GM03348 (cell line): ENCODE measurements at regions not wholly inside any gene's neighbourhood (a gene's known extent, or its start where the extent isn't known, plus 50 kb on each side); places are given as distances from the start of the nearest gene placed in this dataset.
A peak's percentile ranks its signal among the peaks of the same experiment; 100 is the strongest.
"Not testable (repeated sequence)": the region's sequence is repeated elsewhere in the genome, so short reads cannot be mapped to it uniquely, and the experiment has no call there.

ENCODE experiments used
- DNase-seq: peaks from one replicate; pipeline ENCODE4 v3.0.0; 2012; ENCODE audit warnings: low spot score

- DNase-seq = no peak
Observed at GRCh38 chr2:239882781-239883180, 142.4 kb downstream of the NDUFA10 start.

DNA sequence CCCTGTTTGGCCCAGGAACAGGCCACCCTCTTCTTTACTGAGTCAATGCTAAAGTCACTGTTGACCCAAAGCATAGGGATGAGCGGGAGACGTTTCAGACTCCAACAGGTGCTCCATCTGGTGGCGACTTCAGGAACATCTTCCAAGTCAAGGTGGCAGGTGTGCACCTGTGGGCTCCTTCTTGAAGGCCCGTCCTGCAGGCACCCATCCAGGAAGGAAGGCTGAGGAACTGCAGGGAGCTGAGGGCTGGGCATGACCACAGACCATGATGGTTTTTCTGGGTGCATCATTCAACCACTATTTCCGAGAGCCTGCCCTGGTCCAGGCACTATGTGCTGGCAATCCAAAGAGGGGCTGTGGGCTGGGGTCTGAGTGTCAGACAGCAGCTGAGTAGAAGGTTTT, 142.8 kb downstream of the NDUFA10 start:
- DNase-seq = peak; percentile 29

- peak; percentile 37 for DNase-seq
Observed at GRCh38 chr2:239881561-239882320, 143.4 kb downstream of the NDUFA10 start.

GRCh38 chr2:239881031-239881471, 144.1 kb downstream of the NDUFA10 start:
- DNase-seq = no peak

GRCh38 chr2:239880396-239880795, 144.7 kb downstream of the NDUFA10 start:
- DNase-seq = no peak

GRCh38 chr2:239879423-239880084, 145.6 kb downstream of the NDUFA10 start:
- DNase-seq = no peak

DNA sequence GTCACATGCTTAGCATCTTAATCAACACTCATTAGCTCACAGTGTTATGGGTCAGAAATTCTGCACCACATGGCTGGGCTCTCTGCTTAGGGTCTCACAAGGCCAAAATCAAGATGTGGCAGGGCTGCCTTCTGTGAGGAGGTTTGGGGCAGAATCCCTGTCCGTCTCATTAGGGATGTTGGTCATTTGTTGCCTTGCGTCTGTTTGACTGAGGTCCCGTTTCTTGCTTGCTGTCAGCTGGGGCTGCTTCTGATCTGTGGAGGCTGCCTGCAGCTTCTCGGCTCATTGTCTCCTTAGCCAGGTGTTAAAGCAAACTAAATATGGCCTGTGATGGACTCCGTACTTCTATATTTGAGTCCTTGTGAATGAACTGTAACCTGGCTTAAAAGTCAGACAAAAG, 146.5 kb downstream of the NDUFA10 start:
- DNase-seq = no peak

DNA sequence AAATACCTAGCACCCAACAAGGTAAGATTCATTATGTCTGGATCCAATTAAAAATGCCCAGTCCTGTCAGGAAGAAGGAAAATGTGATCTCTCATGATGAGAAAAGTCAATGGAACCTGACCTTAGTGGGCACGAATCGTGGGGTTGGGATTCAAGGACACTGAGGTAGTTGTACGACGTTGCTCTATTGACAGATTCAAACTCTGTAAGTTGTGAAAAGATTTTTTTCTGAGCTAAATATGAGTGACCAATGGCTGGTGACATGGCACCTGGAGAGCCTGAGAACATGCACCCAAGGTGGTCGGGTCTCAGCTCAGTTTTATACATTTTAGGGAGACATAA, 148.2 kb downstream of the NDUFA10 start:
- no peak for DNase-seq

- DNase-seq = no peak
Observed at GRCh38 chr2:239876271-239876947, 148.7 kb downstream of the NDUFA10 start.

DNA sequence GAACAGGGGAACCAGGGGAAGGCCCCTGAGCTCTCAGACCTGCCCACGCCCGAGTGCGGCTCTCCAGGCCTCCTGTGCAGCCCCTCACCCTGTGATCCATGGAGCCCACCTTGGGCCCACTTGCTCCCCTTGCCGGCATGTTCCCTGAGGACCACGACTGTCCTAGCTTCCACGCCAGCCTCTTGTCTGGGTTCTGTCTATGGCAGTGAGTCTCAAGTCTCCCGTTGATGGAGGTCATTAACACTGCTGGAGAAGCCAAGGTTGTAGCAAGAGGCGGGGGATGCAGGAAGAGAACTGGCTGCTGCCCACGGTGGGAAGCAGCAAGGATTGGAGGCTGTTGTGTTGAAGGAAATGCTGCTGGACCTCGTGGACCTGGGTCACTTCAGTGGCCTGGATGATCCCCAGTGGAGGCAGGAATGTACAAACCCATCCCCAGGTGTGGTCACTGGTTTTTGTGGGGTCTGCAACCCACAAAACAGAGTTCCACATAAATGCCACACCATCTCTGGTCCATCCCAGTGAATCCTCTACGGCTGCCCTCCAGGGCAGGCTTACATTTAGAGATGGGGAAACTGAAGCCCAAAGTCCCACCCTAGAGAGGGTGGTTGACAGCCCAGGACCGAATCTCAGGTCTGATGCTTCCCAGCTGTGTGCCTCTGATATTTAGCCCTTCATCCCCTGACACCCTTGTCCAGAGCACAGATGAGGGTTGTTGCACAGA, 150.3 kb downstream of the NDUFA10 start:
- DNase-seq = no peak

DNA sequence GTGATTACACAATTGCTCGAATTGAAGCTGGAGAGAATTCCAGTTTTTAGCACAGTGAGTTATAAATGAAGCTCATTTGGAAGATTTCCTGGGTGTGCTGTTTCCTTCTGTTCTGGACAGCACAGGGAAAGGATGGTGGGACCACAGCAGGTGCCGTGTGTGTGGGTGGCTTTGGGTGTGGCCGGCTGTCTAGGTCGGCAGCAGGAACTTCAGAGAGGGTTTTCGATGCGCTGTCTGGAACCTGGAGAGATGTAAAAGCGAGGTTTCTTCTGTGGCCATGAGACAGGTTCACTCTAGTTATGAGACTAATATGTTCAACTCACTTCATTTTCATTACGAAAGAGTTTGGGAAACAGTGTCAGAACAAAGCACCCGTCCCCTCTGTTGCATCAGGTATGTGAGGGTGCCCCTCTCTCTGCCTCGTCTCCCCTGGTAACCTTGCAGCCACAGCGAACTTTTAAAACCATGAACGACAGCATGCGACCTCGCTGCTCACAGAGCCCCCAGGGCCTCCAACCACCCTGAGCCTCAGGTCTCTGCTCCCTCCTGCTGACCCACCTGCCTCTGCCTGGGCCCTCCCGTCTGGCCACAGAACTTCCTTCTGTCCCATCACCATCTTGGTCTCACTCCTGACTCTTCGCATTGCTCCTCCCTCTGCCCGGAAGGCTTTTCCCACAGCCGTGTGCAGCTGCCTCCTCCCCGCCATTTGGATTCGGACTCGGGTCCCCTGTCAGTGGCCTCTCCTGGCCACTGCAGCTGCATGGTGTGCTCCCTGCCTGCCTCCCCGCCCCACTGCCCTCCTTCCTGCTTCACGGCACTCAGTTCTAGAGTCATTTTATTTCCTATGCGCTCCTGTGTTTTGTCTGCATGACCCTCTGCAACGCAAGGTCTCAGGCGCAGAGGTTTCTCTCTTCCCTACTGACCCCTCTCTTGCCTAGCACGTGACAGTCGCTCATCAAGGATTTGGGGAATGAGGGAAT, 151.2 kb downstream of the NDUFA10 start:
- no peak for DNase-seq

DNA sequence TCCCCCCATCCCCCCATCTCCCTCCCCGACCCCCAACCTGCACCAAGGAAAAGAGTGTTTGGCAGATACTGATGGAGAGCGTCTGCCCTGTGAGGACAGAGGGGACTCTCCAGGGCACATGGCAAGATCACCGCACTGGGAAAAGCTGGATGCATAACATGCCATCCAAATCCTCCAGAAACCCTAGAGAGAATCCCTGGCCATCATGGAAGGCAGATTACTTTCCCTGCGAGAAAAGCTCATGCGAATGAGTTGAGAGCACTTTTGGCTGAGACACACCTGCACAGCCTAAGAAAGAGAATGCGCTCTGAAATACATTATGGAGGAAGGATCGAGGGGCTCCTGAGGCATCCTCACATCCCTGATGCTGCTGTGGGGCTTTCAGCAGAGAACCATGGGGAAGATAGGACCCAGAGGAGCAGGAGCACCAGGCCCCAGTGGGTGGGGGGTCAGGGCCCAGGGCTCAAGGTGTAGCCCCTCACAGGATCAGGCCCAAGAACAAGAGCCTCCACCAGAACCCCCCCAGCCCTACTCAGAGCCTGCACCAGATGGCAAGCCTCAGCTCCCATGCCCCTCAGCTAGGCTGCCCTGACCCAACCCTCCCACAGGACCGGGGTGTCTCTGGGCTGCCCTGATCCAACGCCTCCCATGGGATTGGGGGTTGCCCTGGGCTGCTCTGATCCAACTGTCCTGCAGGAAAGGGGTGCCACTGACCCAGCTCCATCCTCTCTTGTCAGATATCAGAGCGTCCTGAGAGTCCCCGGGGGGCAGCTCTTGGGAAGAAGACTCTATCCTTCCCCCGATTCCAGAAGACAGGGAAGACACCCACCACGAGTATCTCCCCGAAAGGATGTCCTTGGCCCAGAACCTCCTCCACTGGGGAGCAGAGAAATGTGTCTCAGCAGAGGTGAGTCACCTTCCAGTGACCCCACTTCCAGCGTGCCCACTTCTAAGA, 153.4 kb downstream of the NDUFA10 start:
- DNase-seq = no peak

- DNase-seq = no peak
Observed at GRCh38 chr2:239870863-239871262, 154.3 kb downstream of the NDUFA10 start.

DNA sequence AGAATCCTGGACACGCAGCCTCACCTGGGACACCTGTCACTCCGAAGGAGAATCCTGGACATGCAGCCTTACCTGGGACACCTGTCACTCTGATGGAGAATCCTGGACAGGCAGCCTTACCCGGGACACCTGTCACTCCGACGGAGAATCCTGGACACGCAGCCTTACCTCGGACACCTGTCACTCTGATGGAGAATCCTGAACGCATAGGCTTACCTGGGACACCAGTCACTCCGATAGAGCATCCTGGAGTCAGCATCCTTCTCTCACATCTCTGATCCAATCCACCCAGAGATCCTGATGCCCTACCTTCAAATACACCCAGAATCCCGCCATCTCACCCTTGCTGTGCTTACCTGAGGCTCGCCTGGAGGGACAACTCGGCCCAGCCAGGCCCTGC, 154.9 kb downstream of the NDUFA10 start:
- no peak for DNase-seq

DNA sequence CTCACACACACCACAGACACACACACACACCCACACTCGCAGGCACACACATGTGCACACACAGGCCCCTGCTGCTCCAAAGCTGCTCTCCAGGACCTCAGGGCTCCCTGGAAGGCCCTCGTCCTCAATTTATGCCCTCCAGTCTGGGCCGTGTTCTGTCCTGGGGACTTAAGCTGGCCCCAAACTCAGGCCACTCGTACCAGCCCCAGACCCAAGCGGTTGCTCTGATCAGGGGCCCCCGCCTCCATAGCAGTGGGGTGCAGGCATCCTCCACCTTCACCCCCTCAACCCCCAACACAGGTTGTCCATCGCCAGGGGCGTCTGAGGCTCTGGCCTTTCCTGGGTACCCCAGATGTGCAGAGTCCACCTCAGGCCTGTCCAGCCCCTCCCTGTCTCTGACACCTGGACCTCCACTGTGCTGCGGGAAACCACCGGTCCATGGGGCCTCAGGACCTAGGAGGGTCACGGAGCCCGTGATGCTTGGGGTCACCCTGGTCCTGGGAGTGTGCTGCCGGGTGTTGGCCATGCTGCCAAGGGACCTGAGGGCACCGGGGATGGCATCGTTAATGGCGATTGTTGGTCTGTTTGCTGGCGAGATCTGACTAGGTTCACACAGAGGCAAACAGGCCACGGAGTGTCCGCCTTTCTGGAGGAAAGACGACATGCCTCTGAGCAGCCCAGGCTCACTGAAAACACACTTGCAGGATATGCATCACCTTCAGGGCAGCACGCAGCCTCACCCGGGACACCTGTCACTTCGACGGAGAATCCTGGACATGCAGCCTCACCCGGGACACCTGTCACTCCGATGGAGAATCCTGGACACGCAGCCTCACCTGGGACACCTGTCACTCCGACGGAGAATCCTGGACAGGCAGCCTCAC, 155.6 kb downstream of the NDUFA10 start:
- DNase-seq = no peak

- no peak for DNase-seq
Observed at GRCh38 chr2:239868556-239869181, 156.5 kb downstream of the NDUFA10 start.

GRCh38 chr2:239866778-239867177, 158.4 kb downstream of the NDUFA10 start:
- no peak for DNase-seq

DNA sequence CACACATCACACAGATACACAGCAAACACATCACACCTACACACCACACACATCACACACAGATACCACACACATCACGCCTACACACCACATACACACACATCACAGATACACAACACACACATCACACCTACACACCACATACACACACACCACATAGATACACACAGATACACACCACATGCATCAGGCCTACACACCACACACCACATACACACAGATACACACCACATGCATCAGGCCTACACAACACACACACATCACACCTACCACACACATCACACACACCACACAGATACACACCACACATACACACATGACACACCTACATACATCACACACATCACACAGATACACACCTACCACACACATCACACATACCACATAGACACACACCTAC, 158.8 kb downstream of the NDUFA10 start:
- DNase-seq = no peak

- DNase-seq = not testable (repeated sequence)
Observed at GRCh38 chr2:239865856-239866255, 159.3 kb downstream of the NDUFA10 start.
